ENCODE measurements at regions not wholly inside any gene's neighbourhood (a gene's known extent, or its start where the extent isn't known, plus 50 kb on each side); places are given as distances from the start of the nearest gene placed in this dataset.

DNA sequence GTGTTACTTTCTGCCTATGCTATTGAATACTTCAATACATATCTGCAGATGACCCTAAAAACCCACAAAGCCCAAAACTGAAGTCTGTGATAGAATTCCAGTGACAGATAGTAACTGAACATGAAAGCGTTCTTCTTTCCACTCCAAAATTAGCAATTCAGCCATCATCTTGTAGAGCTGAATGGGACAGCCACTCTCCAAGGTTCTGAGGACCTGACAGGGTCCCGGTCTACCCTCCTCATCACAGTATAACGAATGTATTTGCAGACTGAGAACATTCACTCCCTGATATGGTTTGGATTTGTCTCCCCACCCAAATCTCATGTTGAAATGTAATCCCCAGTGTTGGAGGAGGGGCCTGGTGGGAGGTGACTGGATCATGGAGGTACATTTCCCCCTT lies 189.5 kb downstream of the MTCL1 start:
- no peak overlapping the region for H3K4me3 ChIP-seq (ENCODE audit: insufficient read depth in 1 of 2, low read depth in 1 of 2, low read length in 2 of 2)
- H3K27me3 ChIP-seq (ENCODE audit: control insufficient read depth in 1 of 2, insufficient read depth in 1 of 2, low read length in 2 of 2) = no peaks in the 10 kb centered on the region
- H3K9me3 ChIP-seq (ENCODE audit: control insufficient read depth, low read length) = peaks cover 9% of the 10 kb centered on the region
- no peak overlapping the region for H2BK5ac ChIP-seq (ENCODE audit: low read depth, low read length, poor library complexity, severe bottlenecking)
- 100% methylated on average over 2 of the region's 3 CpGs for WGBS
- no peak overlapping the region for H4K91ac ChIP-seq (ENCODE audit: low read length)
- no peak overlapping the region for H2BK120ac ChIP-seq (ENCODE audit: low read depth, low read length)
- H3K14ac ChIP-seq (ENCODE audit: low read length in 2 of 2) = no peak overlapping the region
- no peak overlapping the region for H3K23ac ChIP-seq (ENCODE audit: low read length in 2 of 2)
- no peak overlapping the region for H3K9ac ChIP-seq (ENCODE audit: low read length)
- H2BK15ac ChIP-seq (ENCODE audit: low read depth, poor library complexity, severe bottlenecking) = no peak overlapping the region
- no peaks in the 10 kb centered on the region for H3K79me1 ChIP-seq (replicated peaks; ENCODE audit: low read length, poor library complexity, severe bottlenecking)
- H3K4me2 ChIP-seq (ENCODE audit: low read length, poor library complexity, severe bottlenecking) = no peak overlapping the region
- H2BK12ac ChIP-seq (ENCODE audit: low read length in 2 of 2) = no peak overlapping the region
- H3K27ac ChIP-seq (ENCODE audit: low read length, poor library complexity, severe bottlenecking) = no peak overlapping the region
- H3K4ac ChIP-seq (ENCODE audit: low read depth in 1 of 2, low read length in 2 of 2) = no peak overlapping the region
- H3K4me1 ChIP-seq (ENCODE audit: control insufficient read depth, insufficient read depth, low read depth, low read length) = peaks cover 2% of the 10 kb centered on the region
- peak overlapping the region; percentile 89 for H2AK5ac ChIP-seq (ENCODE audit: low read length, severe bottlenecking)
- no peak overlapping the region for H4K8ac ChIP-seq (ENCODE audit: low read length)
- no peaks in the 10 kb centered on the region for H3K36me3 ChIP-seq (ENCODE audit: control insufficient read depth in 1 of 2, insufficient read depth in 2 of 2, low read depth in 1 of 2, low read length in 2 of 2)
- no peak overlapping the region for H3K18ac ChIP-seq (ENCODE audit: low read depth in 1 of 2, low read length in 2 of 2)
- no peak for DNase-seq
- H2AFZ ChIP-seq (ENCODE audit: low read depth, low read length) = no peak overlapping the region

DNA sequence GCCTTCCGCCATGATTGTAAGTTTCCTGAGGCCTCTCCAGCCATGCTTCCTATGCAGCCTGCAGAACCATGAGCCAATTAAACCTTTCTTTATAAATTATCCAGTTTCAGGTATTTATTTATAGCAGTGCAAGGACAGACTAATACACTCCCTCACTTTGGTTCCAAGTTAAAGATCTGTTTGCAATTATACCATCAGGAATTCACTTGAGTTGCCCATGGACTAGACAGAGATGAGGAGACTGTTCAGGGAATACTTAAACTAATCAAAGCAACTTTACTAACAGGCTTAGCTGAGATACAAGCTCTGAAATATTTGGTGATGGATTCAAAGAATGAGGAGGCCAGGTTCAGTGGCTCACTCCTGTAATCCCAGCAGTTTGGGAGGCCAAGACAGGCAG lies 190.0 kb downstream of the MTCL1 start:
- no peak for DNase-seq
- H4K8ac ChIP-seq (ENCODE audit: low read length) = no peak overlapping the region
- peaks cover 9% of the 10 kb centered on the region for H3K9me3 ChIP-seq (ENCODE audit: control insufficient read depth, low read length)
- H3K4me3 ChIP-seq (ENCODE audit: insufficient read depth in 1 of 2, low read depth in 1 of 2, low read length in 2 of 2) = no peak overlapping the region
- no peak overlapping the region for H2BK5ac ChIP-seq (ENCODE audit: low read depth, low read length, poor library complexity, severe bottlenecking)
- no peak overlapping the region for H3K4ac ChIP-seq (ENCODE audit: low read depth in 1 of 2, low read length in 2 of 2)
- H3K23ac ChIP-seq (ENCODE audit: low read length in 2 of 2) = no peak overlapping the region
- peaks cover 2% of the 10 kb centered on the region for H3K4me1 ChIP-seq (ENCODE audit: control insufficient read depth, insufficient read depth, low read depth, low read length)
- H3K79me1 ChIP-seq (replicated peaks; ENCODE audit: low read length, poor library complexity, severe bottlenecking) = no peaks in the 10 kb centered on the region
- H3K27me3 ChIP-seq (ENCODE audit: control insufficient read depth in 1 of 2, insufficient read depth in 1 of 2, low read length in 2 of 2) = no peaks in the 10 kb centered on the region
- no peak overlapping the region for H3K27ac ChIP-seq (ENCODE audit: low read length, poor library complexity, severe bottlenecking)
- H3K18ac ChIP-seq (ENCODE audit: low read depth in 1 of 2, low read length in 2 of 2) = no peak overlapping the region
- WGBS = 88% methylated on average over 1 of the region's 1 CpG
- H4K91ac ChIP-seq (ENCODE audit: low read length) = no peak overlapping the region
- no peak overlapping the region for H3K4me2 ChIP-seq (ENCODE audit: low read length, poor library complexity, severe bottlenecking)
- no peaks in the 10 kb centered on the region for H3K36me3 ChIP-seq (ENCODE audit: control insufficient read depth in 1 of 2, insufficient read depth in 2 of 2, low read depth in 1 of 2, low read length in 2 of 2)
- H2AK5ac ChIP-seq (ENCODE audit: low read length, severe bottlenecking) = no peak overlapping the region
- no peak overlapping the region for H2BK15ac ChIP-seq (ENCODE audit: low read depth, poor library complexity, severe bottlenecking)
- no peak overlapping the region for H2BK120ac ChIP-seq (ENCODE audit: low read depth, low read length)
- no peak overlapping the region for H3K9ac ChIP-seq (ENCODE audit: low read length)
- no peak overlapping the region for H2AFZ ChIP-seq (ENCODE audit: low read depth, low read length)
- no peak overlapping the region for H3K14ac ChIP-seq (ENCODE audit: low read length in 2 of 2)
- no peak overlapping the region for H2BK12ac ChIP-seq (ENCODE audit: low read length in 2 of 2)

DNA sequence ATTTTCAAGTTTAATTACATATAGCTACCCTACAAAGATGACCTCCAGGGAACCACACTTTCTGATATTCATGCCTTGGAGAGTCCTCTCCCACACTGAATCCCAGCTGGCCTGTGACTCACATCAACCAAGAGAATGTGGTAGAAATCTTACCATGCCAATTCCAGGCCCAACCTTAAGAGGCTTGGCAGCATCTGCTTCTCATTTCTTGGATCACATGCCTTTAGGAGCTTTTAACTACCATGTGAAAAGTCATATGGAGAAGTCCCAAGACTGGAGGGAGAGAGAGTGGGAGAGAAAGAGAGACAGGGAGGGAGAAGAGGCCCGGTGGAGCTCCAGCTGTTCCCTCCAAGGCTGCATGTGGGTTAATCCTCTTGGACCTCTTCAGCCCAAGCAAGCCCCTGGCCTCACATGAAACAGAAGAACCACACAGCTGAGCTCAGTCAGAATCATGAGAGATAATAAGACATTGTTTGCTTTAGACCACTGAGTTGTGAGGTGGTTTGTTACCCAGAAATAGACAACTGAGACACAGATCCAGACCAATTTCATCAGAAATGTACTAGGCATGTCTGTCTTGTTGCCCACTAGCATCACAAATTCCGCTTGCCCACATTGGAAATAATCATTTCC lies 190.7 kb downstream of the MTCL1 start:
- WGBS = 92% methylated on average over 2 of the region's 2 CpGs
- Histone ChIP-seq H3K79me1 (replicated peaks; ENCODE audit: low read length, poor library complexity, severe bottlenecking) (no peaks in the 10 kb centered on the region), H2BK15ac (ENCODE audit: low read depth, poor library complexity, severe bottlenecking) (no peak overlapping the region), H3K36me3 (ENCODE audit: control insufficient read depth in 1 of 2, insufficient read depth in 2 of 2, low read depth in 1 of 2, low read length in 2 of 2) (no peaks in the 10 kb centered on the region), H3K27ac (ENCODE audit: low read length, poor library complexity, severe bottlenecking) (no peak overlapping the region), H3K4me3 (ENCODE audit: insufficient read depth in 1 of 2, low read depth in 1 of 2, low read length in 2 of 2) (peak overlapping the region in 1 of 2 experiments; percentile 20), H3K23ac (ENCODE audit: low read length in 2 of 2) (no peak overlapping the region), H2AFZ (ENCODE audit: low read depth, low read length) (no peak overlapping the region), H3K4ac (ENCODE audit: low read depth in 1 of 2, low read length in 2 of 2) (no peak overlapping the region), H3K14ac (ENCODE audit: low read length in 2 of 2) (no peak overlapping the region), H3K4me1 (ENCODE audit: control insufficient read depth, insufficient read depth, low read depth, low read length) (peaks cover 2% of the 10 kb centered on the region), H3K18ac (ENCODE audit: low read depth in 1 of 2, low read length in 2 of 2) (no peak overlapping the region), H2BK12ac (ENCODE audit: low read length in 2 of 2) (no peak overlapping the region), H2AK5ac (ENCODE audit: low read length, severe bottlenecking) (no peak overlapping the region), H3K4me2 (ENCODE audit: low read length, poor library complexity, severe bottlenecking) (no peak overlapping the region), H3K9ac (ENCODE audit: low read length) (peak overlapping the region; percentile 54), H3K9me3 (ENCODE audit: control insufficient read depth, low read length) (peaks cover 9% of the 10 kb centered on the region), H4K91ac (ENCODE audit: low read length) (no peak overlapping the region), H2BK120ac (ENCODE audit: low read depth, low read length) (no peak overlapping the region), H4K8ac (ENCODE audit: low read length) (no peak overlapping the region), H3K27me3 (ENCODE audit: control insufficient read depth in 1 of 2, insufficient read depth in 1 of 2, low read length in 2 of 2) (no peaks in the 10 kb centered on the region), H2BK5ac (ENCODE audit: low read depth, low read length, poor library complexity, severe bottlenecking) (no peak overlapping the region)
- peak; percentile 32 for DNase-seq

DNA sequence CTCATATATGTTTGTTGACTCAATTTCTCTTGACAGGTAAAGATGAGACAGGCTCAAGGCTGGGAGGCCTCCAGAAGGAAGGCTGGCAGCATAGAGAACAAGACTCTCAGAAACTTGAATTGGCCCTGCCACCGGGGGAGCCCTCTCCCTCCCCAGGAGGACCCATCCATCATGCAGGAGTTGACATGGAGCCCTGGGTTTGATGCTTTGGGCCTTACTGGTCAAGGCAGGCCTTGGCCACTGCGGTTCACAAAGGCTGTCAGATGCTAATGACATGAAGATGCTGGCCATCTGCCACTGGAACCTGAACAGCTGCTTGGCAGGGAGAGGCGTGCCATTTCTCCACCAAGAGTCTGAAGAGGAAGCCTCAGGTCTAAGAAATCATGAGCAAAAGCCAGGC lies 193.6 kb downstream of the MTCL1 start:
- Histone ChIP-seq H4K8ac (ENCODE audit: low read length) (no peak overlapping the region), H3K4me3 (ENCODE audit: insufficient read depth in 1 of 2, low read depth in 1 of 2, low read length in 2 of 2) (no peak overlapping the region), H2BK12ac (ENCODE audit: low read length in 2 of 2) (no peak overlapping the region), H2AK5ac (ENCODE audit: low read length, severe bottlenecking) (no peak overlapping the region), H3K23ac (ENCODE audit: low read length in 2 of 2) (no peak overlapping the region), H2BK5ac (ENCODE audit: low read depth, low read length, poor library complexity, severe bottlenecking) (no peak overlapping the region), H2BK120ac (ENCODE audit: low read depth, low read length) (no peak overlapping the region), H3K79me1 (replicated peaks; ENCODE audit: low read length, poor library complexity, severe bottlenecking) (no peaks in the 10 kb centered on the region), H3K36me3 (ENCODE audit: control insufficient read depth in 1 of 2, insufficient read depth in 2 of 2, low read depth in 1 of 2, low read length in 2 of 2) (no peaks in the 10 kb centered on the region), H2BK15ac (ENCODE audit: low read depth, poor library complexity, severe bottlenecking) (no peak overlapping the region), H3K14ac (ENCODE audit: low read length in 2 of 2) (no peak overlapping the region), H3K9me3 (ENCODE audit: control insufficient read depth, low read length) (peaks cover 16% of the 10 kb centered on the region), H3K4me2 (ENCODE audit: low read length, poor library complexity, severe bottlenecking) (no peak overlapping the region), H3K4me1 (ENCODE audit: control insufficient read depth, insufficient read depth, low read depth, low read length) (no peaks in the 10 kb centered on the region), H3K9ac (ENCODE audit: low read length) (no peak overlapping the region), H2AFZ (ENCODE audit: low read depth, low read length) (no peak overlapping the region), H3K27ac (ENCODE audit: low read length, poor library complexity, severe bottlenecking) (no peak overlapping the region), H3K27me3 (ENCODE audit: control insufficient read depth in 1 of 2, insufficient read depth in 1 of 2, low read length in 2 of 2) (no peaks in the 10 kb centered on the region), H4K91ac (ENCODE audit: low read length) (no peak overlapping the region), H3K4ac (ENCODE audit: low read depth in 1 of 2, low read length in 2 of 2) (no peak overlapping the region), H3K18ac (ENCODE audit: low read depth in 1 of 2, low read length in 2 of 2) (no peak overlapping the region)
- 78% methylated on average over 3 of the region's 3 CpGs for WGBS
- DNase-seq = no peak
